ENCODE measurements at regions not wholly inside any gene's neighbourhood (a gene's known extent, or its start where the extent isn't known, plus 50 kb on each side); places are given as distances from the start of the nearest gene placed in this dataset.
"Not testable (repeated sequence)": the region's sequence is repeated elsewhere in the genome, so short reads cannot be mapped to it uniquely, and the experiment has no call there.

DNA sequence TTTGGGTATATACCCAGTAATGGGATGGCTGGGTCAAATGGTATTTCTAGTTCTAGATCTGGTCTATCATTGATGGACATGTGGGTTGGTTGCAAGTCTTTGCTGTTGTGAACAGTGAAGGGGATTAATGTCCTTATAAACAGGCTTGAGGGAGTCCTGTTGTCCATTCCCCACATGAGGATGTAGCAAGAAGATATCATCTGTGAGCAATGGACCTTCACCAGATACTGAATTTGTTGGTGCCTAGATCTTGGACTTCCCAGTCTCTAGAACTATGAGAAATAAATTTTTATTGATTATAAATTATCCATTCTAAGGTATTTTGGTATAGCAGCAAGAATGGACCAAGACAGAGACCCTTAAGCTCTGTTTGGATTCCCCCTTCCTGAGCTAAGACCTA lies 72.2 kb upstream of the RELN start:
- Mint-ChIP-seq H3K27ac (ENCODE audit: low read depth, unreplicated experiment) (no peak overlapping the region), H3K4me1 (ENCODE audit: insufficient read depth, unreplicated experiment) (no peaks in the 10 kb centered on the region), H3K4me3 (ENCODE audit: unreplicated experiment) (no peak overlapping the region), H3K36me3 (ENCODE audit: insufficient read depth, unreplicated experiment) (no peaks in the 10 kb centered on the region), H3K9me3 (ENCODE audit: unreplicated experiment) (no peaks in the 10 kb centered on the region), H3K27me3 (ENCODE audit: insufficient read depth, unreplicated experiment) (peaks cover 15% of the 10 kb centered on the region)
- TF ChIP-seq, protein P1, sequence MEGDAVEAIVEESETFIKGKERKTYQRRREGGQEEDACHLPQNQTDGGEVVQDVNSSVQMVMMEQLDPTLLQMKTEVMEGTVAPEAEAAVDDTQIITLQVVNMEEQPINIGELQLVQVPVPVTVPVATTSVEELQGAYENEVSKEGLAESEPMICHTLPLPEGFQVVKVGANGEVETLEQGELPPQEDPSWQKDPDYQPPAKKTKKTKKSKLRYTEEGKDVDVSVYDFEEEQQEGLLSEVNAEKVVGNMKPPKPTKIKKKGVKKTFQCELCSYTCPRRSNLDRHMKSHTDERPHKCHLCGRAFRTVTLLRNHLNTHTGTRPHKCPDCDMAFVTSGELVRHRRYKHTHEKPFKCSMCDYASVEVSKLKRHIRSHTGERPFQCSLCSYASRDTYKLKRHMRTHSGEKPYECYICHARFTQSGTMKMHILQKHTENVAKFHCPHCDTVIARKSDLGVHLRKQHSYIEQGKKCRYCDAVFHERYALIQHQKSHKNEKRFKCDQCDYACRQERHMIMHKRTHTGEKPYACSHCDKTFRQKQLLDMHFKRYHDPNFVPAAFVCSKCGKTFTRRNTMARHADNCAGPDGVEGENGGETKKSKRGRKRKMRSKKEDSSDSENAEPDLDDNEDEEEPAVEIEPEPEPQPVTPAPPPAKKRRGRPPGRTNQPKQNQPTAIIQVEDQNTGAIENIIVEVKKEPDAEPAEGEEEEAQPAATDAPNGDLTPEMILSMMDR (IDR thresholded peaks at IDR 0.05; ENCODE audit: unreplicated experiment), result no peak
- intact Hi-C loops (cut with micrococcal nuclease), result no loop called here
- no peak for DNase-seq (ENCODE audit: unreplicated experiment)
- no TSS peak for BruUV-seq (replicated peaks)
- POLR2A ChIA-PET, result no interaction called here
- CTCF ChIA-PET, result interaction anchor here (0.6 to 0.7 kb wide), 2 partner anchors 126 to 764 kb away, joined by 3 to 4 read pairs; no protein-coding TSS in a partner anchor

DNA sequence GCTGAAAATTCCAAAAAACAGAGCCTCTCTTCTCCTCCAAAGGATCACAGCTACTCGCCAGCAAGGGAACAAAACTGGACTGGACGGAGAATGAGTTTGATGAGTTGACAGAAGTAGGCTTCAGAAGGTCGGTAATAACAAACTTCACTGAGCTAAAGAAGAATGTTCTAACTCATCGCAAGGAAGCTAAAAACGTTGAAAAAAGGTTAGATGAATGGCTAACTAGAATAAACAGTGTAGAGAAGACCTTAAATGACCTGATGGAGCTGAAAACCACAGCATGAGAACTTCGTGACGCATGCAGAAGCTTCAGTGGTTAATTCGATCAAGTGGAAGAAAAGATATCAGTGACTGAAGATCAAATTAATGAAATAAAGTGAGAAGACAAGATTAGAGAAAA lies 70.4 kb upstream of the RELN start:
- H3K4me3 Mint-ChIP-seq (ENCODE audit: unreplicated experiment); H3K27ac Mint-ChIP-seq (ENCODE audit: low read depth, unreplicated experiment); intact Hi-C loops (cut with micrococcal nuclease); BruUV-seq (replicated peaks); H3K36me3 Mint-ChIP-seq (ENCODE audit: insufficient read depth, unreplicated experiment); H3K9me3 Mint-ChIP-seq (ENCODE audit: unreplicated experiment); H3K4me1 Mint-ChIP-seq (ENCODE audit: insufficient read depth, unreplicated experiment); DNase-seq (ENCODE audit: unreplicated experiment); POLR2A ChIA-PET: not testable (repeated sequence)
- H3K27me3 Mint-ChIP-seq (ENCODE audit: insufficient read depth, unreplicated experiment), result peaks cover 20% of the 10 kb centered on the region
- CTCF ChIA-PET, result interaction anchor here (0.5 kb wide), 1 partner anchor 673 kb away, joined by 5 read pairs; no protein-coding TSS in a partner anchor

DNA sequence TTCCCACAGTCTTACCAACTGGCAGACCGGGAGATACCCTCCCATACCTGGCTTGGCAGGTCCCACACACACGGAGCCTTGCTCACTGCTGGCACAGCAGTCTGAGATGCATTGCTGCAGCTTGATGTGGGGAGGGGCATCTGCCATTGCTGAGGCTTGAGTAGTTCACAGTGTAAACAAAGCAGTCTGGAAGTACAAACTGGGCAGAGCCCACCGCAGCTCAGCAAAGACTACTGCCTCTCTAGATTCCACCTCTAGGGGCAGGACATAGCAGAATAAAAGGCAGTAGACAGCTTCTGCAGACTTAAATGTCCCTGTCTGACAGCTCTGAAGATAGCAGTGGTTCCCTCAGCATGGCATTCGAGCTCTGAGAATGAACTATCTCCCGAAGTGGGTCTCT lies 69.6 kb upstream of the RELN start:
- Mint-ChIP-seq H3K9me3 (ENCODE audit: unreplicated experiment) (no peaks in the 10 kb centered on the region), H3K4me1 (ENCODE audit: insufficient read depth, unreplicated experiment) (no peaks in the 10 kb centered on the region), H3K27me3 (ENCODE audit: insufficient read depth, unreplicated experiment) (peaks cover 20% of the 10 kb centered on the region), H3K36me3 (ENCODE audit: insufficient read depth, unreplicated experiment) (no peaks in the 10 kb centered on the region), H3K4me3 (ENCODE audit: unreplicated experiment) (no peak overlapping the region), H3K27ac (ENCODE audit: low read depth, unreplicated experiment) (no peak overlapping the region)
- intact Hi-C loops (cut with micrococcal nuclease), result no loop called here
- CTCF ChIA-PET, result interaction anchor here (0.5 to 0.6 kb wide), 2 partner anchors 215 to 673 kb away, joined by 4 to 5 read pairs; no protein-coding TSS in a partner anchor
- TF ChIP-seq, protein P1 (IDR thresholded peaks at IDR 0.05; ENCODE audit: unreplicated experiment), result no peak
- POLR2A ChIA-PET, result no interaction called here
- BruUV-seq (replicated peaks), result no TSS peak
- no peak for DNase-seq (ENCODE audit: unreplicated experiment)

DNA sequence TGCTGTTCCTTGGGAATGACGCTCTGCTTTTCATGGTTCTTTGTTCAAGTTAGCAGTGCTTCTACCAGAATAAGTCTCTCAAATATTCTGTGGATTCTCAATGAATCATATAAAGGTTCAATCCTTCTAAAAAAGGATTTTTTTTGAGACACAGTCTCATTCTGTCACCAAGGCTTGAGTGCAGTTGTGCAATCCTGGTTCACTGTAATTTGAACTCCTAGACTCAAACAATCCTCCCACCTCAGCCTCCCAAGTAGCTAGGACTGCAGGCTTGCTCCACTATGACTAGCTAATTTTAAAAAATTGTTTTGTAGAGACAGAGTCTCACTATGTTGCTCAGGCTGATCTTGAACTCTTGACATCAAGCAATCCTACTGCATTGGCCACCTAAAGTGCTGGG lies 64.9 kb upstream of the RELN start:
- ChIA-PET CTCF (no interaction called here), POLR2A (no interaction called here)
- TF ChIP-seq, protein P1 (IDR thresholded peaks at IDR 0.05; ENCODE audit: unreplicated experiment), result no peak
- DNase-seq (ENCODE audit: unreplicated experiment), result peak; percentile 3
- BruUV-seq (replicated peaks), result no TSS peak
- no peak overlapping the region for H3K27ac Mint-ChIP-seq (ENCODE audit: low read depth, unreplicated experiment)
- H3K4me3 Mint-ChIP-seq (ENCODE audit: unreplicated experiment), result no peak overlapping the region
- no peaks in the 10 kb centered on the region for H3K36me3 Mint-ChIP-seq (ENCODE audit: insufficient read depth, unreplicated experiment)
- H3K4me1 Mint-ChIP-seq (ENCODE audit: insufficient read depth, unreplicated experiment), result no peaks in the 10 kb centered on the region
- peaks cover 7% of the 10 kb centered on the region for H3K9me3 Mint-ChIP-seq (ENCODE audit: unreplicated experiment)
- intact Hi-C loops (cut with micrococcal nuclease), result no loop called here
- H3K27me3 Mint-ChIP-seq (ENCODE audit: insufficient read depth, unreplicated experiment), result peaks cover 29% of the 10 kb centered on the region

DNA sequence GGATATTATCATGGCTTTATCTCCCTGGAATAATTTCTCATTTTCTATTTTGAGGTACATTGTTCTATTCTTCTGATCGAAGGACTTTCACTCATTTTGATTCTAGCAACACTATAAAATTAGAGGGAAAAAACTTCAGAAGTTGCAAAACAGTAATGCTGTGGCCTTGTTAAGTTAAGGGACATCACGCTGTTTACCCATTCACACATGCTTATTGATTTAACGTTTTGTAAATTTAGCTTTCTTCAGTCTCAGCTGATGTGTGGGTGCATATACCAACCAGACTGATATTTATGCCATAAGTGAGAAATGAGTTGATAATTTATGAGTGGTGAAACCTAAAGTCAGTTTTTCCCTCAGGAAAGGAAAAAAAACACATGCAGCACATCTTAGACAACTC lies 63.5 kb upstream of the RELN start:
- Mint-ChIP-seq H3K9me3 (ENCODE audit: unreplicated experiment) (peaks cover 7% of the 10 kb centered on the region), H3K4me1 (ENCODE audit: insufficient read depth, unreplicated experiment) (no peaks in the 10 kb centered on the region), H3K27ac (ENCODE audit: low read depth, unreplicated experiment) (no peak overlapping the region), H3K4me3 (ENCODE audit: unreplicated experiment) (no peak overlapping the region), H3K27me3 (ENCODE audit: insufficient read depth, unreplicated experiment) (peaks cover 24% of the 10 kb centered on the region), H3K36me3 (ENCODE audit: insufficient read depth, unreplicated experiment) (no peaks in the 10 kb centered on the region)
- TF ChIP-seq, protein P1 (IDR thresholded peaks at IDR 0.05; ENCODE audit: unreplicated experiment), result no peak
- no peak for DNase-seq (ENCODE audit: unreplicated experiment)
- CTCF ChIA-PET, result interaction anchor here (1.0 kb wide), 1 partner anchor 179 kb away, joined by 3 read pairs; no protein-coding TSS in a partner anchor
- BruUV-seq (replicated peaks), result no TSS peak
- POLR2A ChIA-PET, result interaction anchor here (0.7 kb wide), 1 partner anchor 1130 kb away, joined by 3 read pairs; no protein-coding TSS in a partner anchor
- intact Hi-C loops (cut with micrococcal nuclease), result no loop called here

Data from MCF 10A (cell line).